Transverse colon (tissue), 4 donors: ENCODE measurements at regions not wholly inside any gene's neighbourhood (a gene's known extent, or its start where the extent isn't known, plus 50 kb on each side); places are given as distances from the start of the nearest gene placed in this dataset.

ENCODE experiments used
- DNase-seq: peaks from one replicate; pipeline ENCODE4 v3.0.0-alpha.2; 2019
- H3K27ac ChIP-seq, 4 donors: fragments of 200-600 bp; sonication (generic); 2 replicates each; pipeline ENCODE4 v1.5.1; 2016 to 2018; ENCODE audit warnings: inconsistent platforms in 4 of 4
- H3K27me3 ChIP-seq: fragments of 200-600 bp; sonication (generic); 2 replicates; pipeline ENCODE4 v1.5.1; 2017; ENCODE audit warnings: inconsistent platforms
- H3K36me3 ChIP-seq, 4 donors: fragments of 200-600 bp; sonication (generic); 2 replicates each; pipeline ENCODE4 v1.5.1; 2017 to 2019; ENCODE audit warnings: inconsistent platforms in 4 of 4
- H3K4me1 ChIP-seq, 4 donors: fragments of 200-600 bp; sonication (generic); 2 replicates each; pipeline ENCODE4 v1.5.1; 2017 to 2020; ENCODE audit warnings: inconsistent platforms in 4 of 4
- H3K4me3 ChIP-seq, 4 donors: fragments of 200-600 bp; sonication (generic); 1 replicate in 1 of 4; 2 replicates in 3 of 4; pipeline versions ENCODE4 v1.5.1 to v1.6.1; 2017 to 2019; ENCODE audit warnings: inconsistent platforms in 4 of 4
- H3K9me3 ChIP-seq, 2 donors: fragments of 200-600 bp; sonication (generic); 2 replicates each; pipeline ENCODE4 v1.5.1; 2017 to 2019; ENCODE audit warnings: inconsistent platforms in 2 of 2
- EP300 ChIP-seq: sonication (generic); formaldehyde crosslinking; IDR thresholded peaks from one replicate; pipeline ENCODE4 v1.6.1; 2017; ENCODE audit warnings: antibody characterized with exemption, low read depth
- POLR2A ChIP-seq: fragments of 450-650 bp; IDR thresholded peaks from one replicate; pipeline ENCODE4 v1.6.1; 2016; ENCODE audit warnings: antibody characterized with exemption, mild to moderate bottlenecking, moderate library complexity
- POLR2AphosphoS5 ChIP-seq, 3 donors: sonication (generic); formaldehyde crosslinking; IDR thresholded peaks; one replicate each; pipeline ENCODE4 v1.6.1; 2016; ENCODE audit warnings: antibody characterized with exemption in 3 of 3
- WGBS, 2 donors: methylation state at CpG; one replicate each; pipeline ENCODE4 v1.1.5; 2018; ENCODE audit warnings: low coverage in 1 of 2; 5-methylcytosine and 5-hydroxymethylcytosine counted together
- in situ Hi-C, 4 donors: fragments of 200-750 bp; cut with MboI; loops; one replicate each; pipeline versions ENCODE4 v1.15.0 to v1.15.1; 2017; ENCODE audit warnings: low sequenced_read_pairs in 3 of 4, low pct_ligation_motif_present in 1 of 4, low pct_unique_long_range_greater_than_20kb in 1 of 4
- intact Hi-C: fragments of 100-400 bp; cut with DNase I; formaldehyde crosslinking; loops from one replicate; pipeline ENCODE4 v1.15.1; 2023; ENCODE audit warnings: low total_unique reads
- TF ChIP-seq, protein P1 (sequence below), 5 experiments: fragments of 200-600 bp in 3 of 5; fragments of 450-650 bp in 2 of 5; sonication (generic) in 3 of 5; IDR thresholded peaks; 1 replicate in 2 of 5; 2 replicates in 3 of 5; pipeline ENCODE4 v1.5.1; 2016 to 2017; ENCODE audit warnings: antibody characterized with exemption in 5 of 5, inconsistent platforms in 3 of 5, mild to moderate bottlenecking in 2 of 5, moderate library complexity in 1 of 5

DNA sequence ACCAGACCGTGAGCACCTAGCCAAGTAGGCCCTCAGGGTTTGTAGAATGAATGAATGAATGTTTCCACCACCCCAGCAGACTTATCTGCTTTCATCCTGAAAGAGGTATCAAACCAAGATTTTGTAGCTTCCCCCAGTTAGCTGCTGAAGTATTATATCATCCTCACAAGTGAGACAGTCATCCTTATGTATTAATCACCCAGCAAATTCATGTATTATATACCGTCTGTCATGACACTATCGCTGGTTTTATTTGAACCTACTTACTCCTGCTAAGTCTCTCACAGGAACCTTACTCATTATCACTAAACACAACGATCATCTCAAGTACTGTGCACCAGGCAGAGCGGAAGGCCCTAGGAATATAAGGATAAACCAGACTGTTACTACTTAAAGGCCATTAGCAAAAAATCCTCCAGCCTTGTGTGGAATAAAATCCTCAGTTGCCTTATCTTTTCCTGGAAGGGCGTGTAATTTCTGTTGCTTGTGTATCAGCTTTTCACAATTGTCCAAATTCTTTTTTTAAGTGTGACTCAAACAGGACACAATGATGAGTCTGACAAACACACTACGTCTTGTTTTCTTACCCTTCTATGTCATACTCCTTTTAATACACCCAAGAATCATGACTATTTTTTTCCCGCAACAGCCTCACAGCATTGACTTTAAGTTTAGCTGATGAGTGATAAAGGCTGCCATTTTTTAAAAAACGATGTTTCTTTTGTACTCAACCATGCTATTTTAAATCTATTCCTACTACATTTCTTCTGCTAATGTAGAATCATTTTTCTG lies 176.1 kb upstream of the KLF14 start:
- TF ChIP-seq POLR2A: no peak
- TF ChIP-seq, protein P1, sequence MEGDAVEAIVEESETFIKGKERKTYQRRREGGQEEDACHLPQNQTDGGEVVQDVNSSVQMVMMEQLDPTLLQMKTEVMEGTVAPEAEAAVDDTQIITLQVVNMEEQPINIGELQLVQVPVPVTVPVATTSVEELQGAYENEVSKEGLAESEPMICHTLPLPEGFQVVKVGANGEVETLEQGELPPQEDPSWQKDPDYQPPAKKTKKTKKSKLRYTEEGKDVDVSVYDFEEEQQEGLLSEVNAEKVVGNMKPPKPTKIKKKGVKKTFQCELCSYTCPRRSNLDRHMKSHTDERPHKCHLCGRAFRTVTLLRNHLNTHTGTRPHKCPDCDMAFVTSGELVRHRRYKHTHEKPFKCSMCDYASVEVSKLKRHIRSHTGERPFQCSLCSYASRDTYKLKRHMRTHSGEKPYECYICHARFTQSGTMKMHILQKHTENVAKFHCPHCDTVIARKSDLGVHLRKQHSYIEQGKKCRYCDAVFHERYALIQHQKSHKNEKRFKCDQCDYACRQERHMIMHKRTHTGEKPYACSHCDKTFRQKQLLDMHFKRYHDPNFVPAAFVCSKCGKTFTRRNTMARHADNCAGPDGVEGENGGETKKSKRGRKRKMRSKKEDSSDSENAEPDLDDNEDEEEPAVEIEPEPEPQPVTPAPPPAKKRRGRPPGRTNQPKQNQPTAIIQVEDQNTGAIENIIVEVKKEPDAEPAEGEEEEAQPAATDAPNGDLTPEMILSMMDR (IDR thresholded peaks at IDR 0.05): no peak
- TF ChIP-seq EP300: no peak
- no peak for TF ChIP-seq POLR2AphosphoS5 (IDR thresholded peaks at IDR 0.05)
- 55 to 57% methylated on average over 8 to 9 of the region's 9 CpGs for WGBS, 2 donors
- no peaks in the 10 kb centered on the region for H3K9me3 ChIP-seq
- H3K4me3 ChIP-seq: peak overlapping the region in 2 of 4 donors; percentile 32 to 53
- DNase-seq: no peak
- H3K4me1 ChIP-seq: peaks cover 20 to 91% (median 62%) of the 10 kb centered on the region in 4 donors
- peak overlapping the region; percentile 84 to 94 (median 88) for H3K27ac ChIP-seq
- intact Hi-C loops (no loop called here), in situ Hi-C loops (loop anchor here in 2 of 4 donors (10.0 kb wide), 2 partner anchors 85 to 95 kb away; no protein-coding TSS in a partner anchor)
- no peaks in the 10 kb centered on the region for H3K27me3 ChIP-seq
- no peaks in the 10 kb centered on the region for H3K36me3 ChIP-seq

- in situ Hi-C loops: no loop called here
- peak; percentile 19 to 53 (median 49) for TF ChIP-seq POLR2AphosphoS5 (IDR thresholded peaks at IDR 0.05)
- no peak for TF ChIP-seq EP300
- peak; percentile 52 for TF ChIP-seq POLR2A
Measured at GRCh38 chr7:130910949-130911944, 177.2 kb upstream of the KLF14 start.

GRCh38 chr7:130912082-130912861 lies 178.3 kb upstream of the KLF14 start:
- 21 to 31% methylated on average over 2 to 7 of the region's 7 CpGs for WGBS, 2 donors
- Histone ChIP-seq H3K27me3 (no peaks in the 10 kb centered on the region), H3K36me3 (no peaks in the 10 kb centered on the region), H3K4me3 (peak overlapping the region; percentile 3 to 53 (median 31)), H3K27ac (peak overlapping the region; percentile 84 to 94 (median 88)), H3K4me1 (peaks cover 40 to 91% (median 67%) of the 10 kb centered on the region in 4 donors), H3K9me3 (no peaks in the 10 kb centered on the region)
- in situ Hi-C loops (no loop called here), intact Hi-C loops (no loop called here)
- DNase-seq: no peak
- TF ChIP-seq EP300 (no peak), POLR2AphosphoS5 (IDR thresholded peaks at IDR 0.05) (peak; percentile 16 to 55 (median 49))

More at GRCh38 chr7:130910949-130911944, 177.2 kb upstream of the KLF14 start:
- WGBS, 2 donors: 42 to 44% methylated on average over 3 to 7 of the region's 7 CpGs
- no peak for DNase-seq
- H3K27me3 ChIP-seq: no peaks in the 10 kb centered on the region
- H3K4me3 ChIP-seq: peak overlapping the region; percentile 3 to 53 (median 31)
- intact Hi-C loops: no loop called here
- peak overlapping the region; percentile 84 to 94 (median 88) for H3K27ac ChIP-seq
- no peaks in the 10 kb centered on the region for H3K9me3 ChIP-seq
- H3K4me1 ChIP-seq: peaks cover 30 to 91% (median 62%) of the 10 kb centered on the region in 4 donors
- H3K36me3 ChIP-seq: no peaks in the 10 kb centered on the region

DNA sequence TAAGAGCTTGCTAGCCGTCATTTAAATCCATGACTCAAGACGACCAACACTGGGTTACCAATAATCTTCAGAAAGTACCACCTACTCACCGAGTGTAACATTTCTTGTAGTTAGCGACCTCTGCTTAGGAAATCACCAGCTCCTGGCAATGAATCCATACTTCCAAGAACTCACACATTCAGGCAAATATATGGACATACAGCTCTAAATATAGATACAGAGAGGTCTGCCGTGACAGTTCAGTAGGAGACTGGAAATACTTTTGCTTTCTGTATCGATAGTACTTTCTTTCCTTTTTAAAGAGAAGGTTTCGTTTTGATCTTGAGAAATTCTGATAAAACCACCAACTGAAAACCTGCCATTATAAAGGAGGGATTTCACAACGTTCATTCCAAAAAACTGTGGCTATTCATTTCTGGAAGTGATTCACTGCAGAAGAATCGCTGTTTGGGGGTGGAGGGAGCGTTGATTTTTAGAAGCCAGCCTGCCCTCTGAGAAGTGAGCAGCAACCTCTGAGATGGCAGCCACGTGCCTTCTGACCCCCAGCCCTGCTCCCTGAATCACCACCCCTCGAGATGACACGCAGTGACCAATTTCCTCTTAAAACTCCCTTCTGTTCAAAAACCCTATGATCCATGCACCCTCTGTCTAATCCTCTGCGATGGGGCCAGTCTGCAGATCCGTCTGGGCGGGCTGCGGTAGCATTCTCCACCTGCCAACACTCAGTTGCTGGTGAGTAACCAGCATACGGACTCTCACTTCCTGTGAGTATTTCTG lies 179.0 kb upstream of the KLF14 start:
- intact Hi-C loops: no loop called here
- in situ Hi-C loops: no loop called here
- TF ChIP-seq, protein P1 (IDR thresholded peaks at IDR 0.05): no peak
- TF ChIP-seq POLR2A (peak; percentile 64), EP300 (no peak), POLR2AphosphoS5 (IDR thresholded peaks at IDR 0.05) (peak; percentile 61 to 76 (median 64))
- WGBS, 2 donors: 5 to 9% methylated on average over 4 to 18 of the region's 18 CpGs
- DNase-seq: peak; percentile 79
- no peaks in the 10 kb centered on the region for H3K27me3 ChIP-seq
- H3K9me3 ChIP-seq: no peaks in the 10 kb centered on the region
- peaks cover 42 to 92% (median 73%) of the 10 kb centered on the region in 4 donors for H3K4me1 ChIP-seq
- peak overlapping the region; percentile 21 to 53 (median 31) for H3K4me3 ChIP-seq
- H3K27ac ChIP-seq: peak overlapping the region; percentile 84 to 94 (median 88)
- H3K36me3 ChIP-seq: no peaks in the 10 kb centered on the region
